ENCODE measurements at regions not wholly inside any gene's neighbourhood (a gene's known extent, or its start where the extent isn't known, plus 50 kb on each side); places are given as distances from the start of the nearest gene placed in this dataset.
"Not testable (repeated sequence)": the region's sequence is repeated elsewhere in the genome, so short reads cannot be mapped to it uniquely, and the experiment has no call there.

DNA sequence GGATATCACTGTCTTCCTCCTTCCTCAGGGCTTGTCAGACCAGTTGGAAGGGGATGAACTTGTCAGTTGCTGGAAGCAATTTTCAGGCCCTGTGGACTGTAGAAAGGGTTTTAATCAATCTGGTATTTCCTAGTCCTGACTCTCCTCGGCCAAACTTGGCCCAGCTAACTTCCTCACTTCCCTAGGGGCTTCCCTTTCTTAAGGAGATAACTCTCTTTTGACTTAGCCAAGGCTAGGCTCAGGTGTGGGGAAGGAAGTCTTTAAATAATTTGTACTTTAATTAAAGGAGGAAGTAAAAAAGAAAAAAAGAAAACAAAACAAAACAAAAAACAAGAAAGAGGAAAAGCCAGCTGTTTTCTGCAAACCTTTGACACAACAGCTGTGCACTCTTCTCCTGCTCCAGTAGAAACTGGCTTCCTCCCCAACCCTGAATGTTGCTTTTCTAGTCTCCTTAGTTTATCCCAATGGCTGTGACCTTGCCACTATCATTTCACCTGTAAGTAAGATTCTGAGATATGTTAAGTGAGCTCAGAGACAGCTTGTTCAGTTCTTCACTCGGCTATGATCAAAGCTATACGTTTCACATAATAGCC, 53.0 kb upstream of the ST3GAL6 start:
- DNase-seq (no peak), ATAC-seq (ENCODE audit: low read depth in 2 of 2) (no peak)
- Mint-ChIP-seq H3K4me1 (peaks cover 0 to 9% (median 0%) of the 10 kb centered on the region in 3 donors), H3K36me3 (no peaks in the 10 kb centered on the region), H3K9me3 (no peaks in the 10 kb centered on the region), H3K27me3 (peaks cover 0 to 5% (median 0%) of the 10 kb centered on the region in 3 donors), H3K4me3 (no peak overlapping the region), H3K27ac (no peak overlapping the region)

DNA sequence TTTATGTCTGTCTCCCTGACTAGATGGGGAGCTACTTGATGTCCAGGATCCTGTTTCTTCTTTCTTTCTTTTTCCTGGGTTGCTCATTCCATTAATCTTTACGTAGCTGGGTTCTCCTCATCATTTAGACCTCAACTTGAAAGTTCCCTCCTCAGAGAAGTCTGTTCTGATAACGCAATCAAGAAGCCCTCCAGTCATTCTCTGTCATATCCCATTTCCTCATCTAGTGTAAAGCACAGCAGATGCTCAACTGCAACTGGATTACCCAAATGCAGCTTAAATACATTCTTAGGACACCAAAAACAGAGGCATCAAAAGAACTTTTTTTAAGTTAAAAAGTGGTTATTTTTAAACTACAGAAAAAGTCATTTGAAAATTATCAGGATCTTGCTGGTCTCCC, 51.7 kb upstream of the ST3GAL6 start:
- Mint-ChIP-seq H3K4me3 (no peak overlapping the region), H3K36me3 (no peaks in the 10 kb centered on the region), H3K9me3 (no peaks in the 10 kb centered on the region), H3K27ac (no peak overlapping the region), H3K4me1 (peaks cover 0 to 9% (median 0%) of the 10 kb centered on the region in 3 donors), H3K27me3 (no peaks in the 10 kb centered on the region)
- no peak for ATAC-seq (ENCODE audit: low read depth in 2 of 2)
- no peak for DNase-seq

DNA sequence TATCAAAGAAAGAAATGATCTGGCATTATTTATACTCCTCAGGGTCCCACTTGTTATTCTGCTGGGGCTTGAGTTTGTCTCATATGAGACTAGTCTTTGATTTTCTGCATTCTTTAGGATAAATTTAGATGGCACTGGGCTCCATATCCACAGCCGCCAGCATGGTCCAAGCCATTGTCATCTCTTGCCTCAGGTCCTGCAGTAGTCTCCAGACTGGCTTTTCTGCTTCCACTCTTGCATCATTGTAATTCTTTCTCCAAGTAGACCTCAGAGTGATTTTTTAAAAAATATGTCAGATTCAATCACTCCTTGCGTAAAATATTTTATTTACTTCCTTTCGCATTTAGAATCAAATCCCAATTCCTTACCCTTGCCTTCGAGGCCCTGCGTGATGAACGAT, 50.4 kb upstream of the ST3GAL6 start:
- Mint-ChIP-seq H3K4me1 (peaks cover 0 to 9% (median 0%) of the 10 kb centered on the region in 3 donors), H3K4me3 (peak overlapping the region in 1 of 8 donors; percentile 31), H3K9me3 (peaks cover 0 to 5% (median 0%) of the 10 kb centered on the region in 7 donors), H3K27ac (no peak overlapping the region), H3K27me3 (no peaks in the 10 kb centered on the region), H3K36me3 (no peaks in the 10 kb centered on the region)
- DNase-seq (no peak), ATAC-seq (ENCODE audit: low read depth in 2 of 2) (no peak)

DNA sequence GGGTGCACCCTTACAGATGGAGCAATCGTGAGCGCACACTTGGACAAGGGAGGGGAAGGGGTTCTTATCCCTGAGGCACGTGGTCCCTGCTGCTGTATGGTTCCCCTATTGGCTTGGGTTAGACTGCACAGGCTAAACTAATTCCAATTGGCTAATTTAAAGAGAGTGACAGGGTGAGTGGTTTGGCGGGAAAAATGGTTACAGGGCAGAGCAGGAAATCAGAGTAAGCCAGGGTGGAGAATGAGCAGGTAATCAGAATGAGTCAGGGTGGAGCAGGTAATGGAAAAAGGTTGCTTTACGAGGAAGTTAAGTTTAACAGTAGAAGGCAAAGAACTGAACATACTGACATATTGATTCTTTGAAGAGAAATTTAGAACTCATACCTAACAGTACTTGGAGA, 49.8 kb upstream of the ST3GAL6 start:
- H3K9me3 Mint-ChIP-seq; H3K4me1 Mint-ChIP-seq; H3K4me3 Mint-ChIP-seq; H3K36me3 Mint-ChIP-seq; DNase-seq; ATAC-seq (ENCODE audit: low read depth in 2 of 2); H3K27me3 Mint-ChIP-seq: not testable (repeated sequence)
- peak overlapping the region in 1 of 6 donors; percentile 17 for H3K27ac Mint-ChIP-seq
